Breast epithelium (tissue), 3 donors: ENCODE measurements at regions not wholly inside any gene's neighbourhood (a gene's known extent, or its start where the extent isn't known, plus 50 kb on each side); places are given as distances from the start of the nearest gene placed in this dataset.

Experiments
- POLR2A ChIP-seq: fragments of 450-650 bp; IDR thresholded peaks from one replicate; pipeline ENCODE4 v1.6.1; 2016; ENCODE audit warnings: antibody characterized with exemption, mild to moderate bottlenecking, moderate library complexity
- POLR2AphosphoS5 ChIP-seq, 3 donors: sonication (generic); formaldehyde crosslinking; IDR thresholded peaks; one replicate each; pipeline ENCODE4 v1.6.1; 2017; ENCODE audit warnings: antibody characterized with exemption in 3 of 3
- TF ChIP-seq, protein P1 (sequence below), 3 donors: fragments of 450-650 bp; IDR thresholded peaks; one replicate each; pipeline ENCODE4 v1.5.1; 2016 to 2017; ENCODE audit warnings: antibody characterized with exemption in 3 of 3, mild to moderate bottlenecking in 3 of 3, moderate library complexity in 3 of 3

DNA sequence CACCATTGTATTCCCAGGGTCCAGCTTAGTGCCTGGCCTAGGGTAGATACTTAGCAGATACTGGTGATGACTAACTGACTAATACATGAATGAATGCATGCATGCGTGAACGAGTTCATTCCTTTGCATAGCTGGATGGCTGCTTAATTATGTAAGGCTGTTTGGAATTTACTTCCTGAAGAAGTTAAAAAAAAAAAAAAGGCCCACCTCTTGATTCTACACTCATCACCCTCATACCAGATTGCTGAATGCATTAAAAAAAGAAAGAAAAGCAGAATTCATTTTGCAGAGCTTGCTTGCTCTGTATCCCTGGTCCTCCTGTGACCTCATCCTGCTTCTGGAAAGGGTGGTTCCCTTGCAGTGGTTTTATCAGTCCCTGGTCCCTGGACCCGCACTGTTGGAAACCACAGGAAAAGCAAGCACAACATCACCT, 277.6 kb upstream of the CFAP20DC start:
- TF ChIP-seq, protein P1, sequence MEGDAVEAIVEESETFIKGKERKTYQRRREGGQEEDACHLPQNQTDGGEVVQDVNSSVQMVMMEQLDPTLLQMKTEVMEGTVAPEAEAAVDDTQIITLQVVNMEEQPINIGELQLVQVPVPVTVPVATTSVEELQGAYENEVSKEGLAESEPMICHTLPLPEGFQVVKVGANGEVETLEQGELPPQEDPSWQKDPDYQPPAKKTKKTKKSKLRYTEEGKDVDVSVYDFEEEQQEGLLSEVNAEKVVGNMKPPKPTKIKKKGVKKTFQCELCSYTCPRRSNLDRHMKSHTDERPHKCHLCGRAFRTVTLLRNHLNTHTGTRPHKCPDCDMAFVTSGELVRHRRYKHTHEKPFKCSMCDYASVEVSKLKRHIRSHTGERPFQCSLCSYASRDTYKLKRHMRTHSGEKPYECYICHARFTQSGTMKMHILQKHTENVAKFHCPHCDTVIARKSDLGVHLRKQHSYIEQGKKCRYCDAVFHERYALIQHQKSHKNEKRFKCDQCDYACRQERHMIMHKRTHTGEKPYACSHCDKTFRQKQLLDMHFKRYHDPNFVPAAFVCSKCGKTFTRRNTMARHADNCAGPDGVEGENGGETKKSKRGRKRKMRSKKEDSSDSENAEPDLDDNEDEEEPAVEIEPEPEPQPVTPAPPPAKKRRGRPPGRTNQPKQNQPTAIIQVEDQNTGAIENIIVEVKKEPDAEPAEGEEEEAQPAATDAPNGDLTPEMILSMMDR (IDR thresholded peaks at IDR 0.05) = no peak
- TF ChIP-seq POLR2A = no peak
- no peak for TF ChIP-seq POLR2AphosphoS5 (IDR thresholded peaks at IDR 0.05)
